ENCODE measurements at regions not wholly inside any gene's neighbourhood (a gene's known extent, or its start where the extent isn't known, plus 50 kb on each side); places are given as distances from the start of the nearest gene placed in this dataset.

GRCh38 chr20:12835999-12836398 lies 172.8 kb upstream of the SPTLC3 start:
- H4K20me1 ChIP-seq (ENCODE audit: insufficient read depth) = no peaks in the 10 kb centered on the region
- no peaks in the 10 kb centered on the region for H3K27me3 ChIP-seq (ENCODE audit: insufficient read depth, low read depth)
- TF ChIP-seq, protein P1, sequence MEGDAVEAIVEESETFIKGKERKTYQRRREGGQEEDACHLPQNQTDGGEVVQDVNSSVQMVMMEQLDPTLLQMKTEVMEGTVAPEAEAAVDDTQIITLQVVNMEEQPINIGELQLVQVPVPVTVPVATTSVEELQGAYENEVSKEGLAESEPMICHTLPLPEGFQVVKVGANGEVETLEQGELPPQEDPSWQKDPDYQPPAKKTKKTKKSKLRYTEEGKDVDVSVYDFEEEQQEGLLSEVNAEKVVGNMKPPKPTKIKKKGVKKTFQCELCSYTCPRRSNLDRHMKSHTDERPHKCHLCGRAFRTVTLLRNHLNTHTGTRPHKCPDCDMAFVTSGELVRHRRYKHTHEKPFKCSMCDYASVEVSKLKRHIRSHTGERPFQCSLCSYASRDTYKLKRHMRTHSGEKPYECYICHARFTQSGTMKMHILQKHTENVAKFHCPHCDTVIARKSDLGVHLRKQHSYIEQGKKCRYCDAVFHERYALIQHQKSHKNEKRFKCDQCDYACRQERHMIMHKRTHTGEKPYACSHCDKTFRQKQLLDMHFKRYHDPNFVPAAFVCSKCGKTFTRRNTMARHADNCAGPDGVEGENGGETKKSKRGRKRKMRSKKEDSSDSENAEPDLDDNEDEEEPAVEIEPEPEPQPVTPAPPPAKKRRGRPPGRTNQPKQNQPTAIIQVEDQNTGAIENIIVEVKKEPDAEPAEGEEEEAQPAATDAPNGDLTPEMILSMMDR (conservative IDR thresholded peaks at IDR 0.05; ENCODE audit: low read depth, low read length) = no peak
- no peaks in the 10 kb centered on the region for H3K4me1 ChIP-seq (ENCODE audit: low read depth, poor library complexity, severe bottlenecking)
- H3K27ac ChIP-seq = no peak overlapping the region
- H3K9ac ChIP-seq = no peak overlapping the region
- no peak overlapping the region for H3K4me3 ChIP-seq (IDR thresholded peaks at IDR 0.05; ENCODE audit: insufficient read depth, low read depth, low read length)
- H3K79me2 ChIP-seq (ENCODE audit: insufficient read depth, low read depth) = no peaks in the 10 kb centered on the region
- H3K4me2 ChIP-seq = no peak overlapping the region
- H3K36me3 ChIP-seq (ENCODE audit: insufficient read depth) = no peaks in the 10 kb centered on the region
- no peak overlapping the region for H2AFZ ChIP-seq (ENCODE audit: low read depth)

DNA sequence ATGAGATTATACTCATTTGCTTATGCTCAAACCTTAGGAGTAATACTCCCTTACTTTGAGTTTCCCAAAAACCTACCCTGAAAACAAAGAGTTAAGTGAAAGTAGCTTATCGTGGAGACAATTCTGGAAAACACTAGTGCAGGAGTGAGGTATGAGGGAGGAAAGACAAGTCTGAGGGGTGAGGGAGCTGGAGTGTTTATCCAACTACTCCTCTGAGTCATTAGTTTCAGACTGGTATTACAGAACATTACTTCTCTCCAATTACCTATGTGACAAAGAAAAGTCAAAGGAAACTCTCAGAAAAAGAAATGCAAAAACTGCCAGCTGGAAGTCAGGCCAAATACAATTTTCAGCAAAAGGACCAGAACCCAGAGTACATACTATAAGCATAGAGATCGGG lies 171.1 kb upstream of the SPTLC3 start:
- Histone ChIP-seq H3K4me3 (IDR thresholded peaks at IDR 0.05; ENCODE audit: insufficient read depth, low read depth, low read length) (no peak overlapping the region), H3K4me2 (no peak overlapping the region), H3K27ac (no peak overlapping the region), H3K27me3 (ENCODE audit: insufficient read depth, low read depth) (no peaks in the 10 kb centered on the region), H3K36me3 (ENCODE audit: insufficient read depth) (no peaks in the 10 kb centered on the region), H3K9ac (no peak overlapping the region), H2AFZ (ENCODE audit: low read depth) (no peak overlapping the region), H3K79me2 (ENCODE audit: insufficient read depth, low read depth) (no peaks in the 10 kb centered on the region), H4K20me1 (ENCODE audit: insufficient read depth) (no peaks in the 10 kb centered on the region), H3K4me1 (ENCODE audit: low read depth, poor library complexity, severe bottlenecking) (no peaks in the 10 kb centered on the region)
- TF ChIP-seq, protein P1 (conservative IDR thresholded peaks at IDR 0.05; ENCODE audit: low read depth, low read length) = no peak

DNA sequence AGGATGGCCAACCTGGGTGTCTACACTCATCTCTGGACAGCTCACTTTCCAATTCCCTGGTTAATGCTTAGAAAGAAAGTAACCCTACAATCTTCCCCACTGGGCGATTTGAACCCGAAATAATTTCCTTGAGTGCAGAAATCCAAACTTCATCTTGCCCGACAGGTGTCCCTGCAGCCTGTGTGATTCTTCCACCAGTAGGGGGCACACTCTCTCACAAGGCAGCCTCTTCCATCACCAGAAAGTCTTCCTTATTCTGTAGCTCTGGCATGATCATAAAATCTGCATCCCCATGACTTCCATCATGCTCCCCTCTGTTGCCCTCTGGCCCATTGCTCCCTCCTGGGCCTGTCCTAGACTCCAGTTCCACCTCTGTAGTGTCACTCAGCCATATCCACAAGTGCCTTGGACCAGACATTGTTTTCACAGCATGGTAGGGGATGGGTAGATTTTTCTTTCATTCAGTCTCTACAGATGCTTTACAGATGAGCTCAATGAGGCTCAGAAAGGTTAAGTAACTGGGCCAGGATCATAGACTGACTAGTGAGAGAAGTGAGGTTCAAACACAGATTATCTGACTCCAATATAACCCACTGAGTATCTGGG lies 170.4 kb upstream of the SPTLC3 start:
- Histone ChIP-seq H3K4me3 (IDR thresholded peaks at IDR 0.05; ENCODE audit: insufficient read depth, low read depth, low read length) (no peak overlapping the region), H3K9ac (no peak overlapping the region), H3K79me2 (ENCODE audit: insufficient read depth, low read depth) (no peaks in the 10 kb centered on the region), H3K4me2 (no peak overlapping the region), H3K27ac (no peak overlapping the region), H2AFZ (ENCODE audit: low read depth) (no peak overlapping the region), H4K20me1 (ENCODE audit: insufficient read depth) (no peaks in the 10 kb centered on the region), H3K36me3 (ENCODE audit: insufficient read depth) (no peaks in the 10 kb centered on the region), H3K27me3 (ENCODE audit: insufficient read depth, low read depth) (no peaks in the 10 kb centered on the region), H3K4me1 (ENCODE audit: low read depth, poor library complexity, severe bottlenecking) (no peaks in the 10 kb centered on the region)
- TF ChIP-seq, protein P1 (conservative IDR thresholded peaks at IDR 0.05; ENCODE audit: low read depth, low read length) = 0 out of 2 replicates have a peak, but pooled peaks have one; percentile 29

GRCh38 chr20:12847872-12848271 lies 160.9 kb upstream of the SPTLC3 start:
- Histone ChIP-seq H3K27me3 (ENCODE audit: insufficient read depth, low read depth) (no peaks in the 10 kb centered on the region), H3K4me1 (ENCODE audit: low read depth, poor library complexity, severe bottlenecking) (no peaks in the 10 kb centered on the region)
- TF ChIP-seq, protein P1 (conservative IDR thresholded peaks at IDR 0.05; ENCODE audit: low read depth, low read length) = no peak

More at GRCh38 chr20:12847872-12848271, 160.9 kb upstream of the SPTLC3 start:
- Histone ChIP-seq H4K20me1 (ENCODE audit: insufficient read depth) (no peaks in the 10 kb centered on the region), H3K79me2 (ENCODE audit: insufficient read depth, low read depth) (no peaks in the 10 kb centered on the region), H2AFZ (ENCODE audit: low read depth) (no peak overlapping the region), H3K4me2 (no peak overlapping the region), H3K9ac (no peak overlapping the region), H3K4me3 (IDR thresholded peaks at IDR 0.05; ENCODE audit: insufficient read depth, low read depth, low read length) (no peak overlapping the region), H3K36me3 (ENCODE audit: insufficient read depth) (no peaks in the 10 kb centered on the region), H3K27ac (no peak overlapping the region)

Data from KMS-11 (cell line).